ENCODE measurements at regions not wholly inside any gene's neighbourhood (a gene's known extent, or its start where the extent isn't known, plus 50 kb on each side); places are given as distances from the start of the nearest gene placed in this dataset.

DNA sequence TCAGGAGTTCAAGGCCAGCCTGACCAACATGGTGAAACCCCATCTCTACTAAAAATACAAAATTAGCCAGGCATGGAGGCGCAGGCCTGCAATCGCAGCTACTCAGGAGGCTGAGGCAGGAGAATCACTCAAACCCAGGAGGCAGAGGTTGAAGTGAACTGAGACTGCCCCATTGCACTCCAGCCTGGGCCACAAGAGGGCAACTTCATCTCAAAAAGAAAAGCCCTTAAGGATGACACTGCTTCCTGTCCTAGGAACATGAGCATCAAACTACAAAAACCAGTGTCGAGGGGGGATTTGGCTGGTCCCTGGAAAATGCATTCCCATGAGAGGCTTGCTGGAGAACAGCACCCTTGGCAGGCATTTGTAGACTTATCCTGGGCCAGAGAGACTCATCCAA lies 449.5 kb upstream of the PSMD7 start:
- TF ChIP-seq, protein P1, sequence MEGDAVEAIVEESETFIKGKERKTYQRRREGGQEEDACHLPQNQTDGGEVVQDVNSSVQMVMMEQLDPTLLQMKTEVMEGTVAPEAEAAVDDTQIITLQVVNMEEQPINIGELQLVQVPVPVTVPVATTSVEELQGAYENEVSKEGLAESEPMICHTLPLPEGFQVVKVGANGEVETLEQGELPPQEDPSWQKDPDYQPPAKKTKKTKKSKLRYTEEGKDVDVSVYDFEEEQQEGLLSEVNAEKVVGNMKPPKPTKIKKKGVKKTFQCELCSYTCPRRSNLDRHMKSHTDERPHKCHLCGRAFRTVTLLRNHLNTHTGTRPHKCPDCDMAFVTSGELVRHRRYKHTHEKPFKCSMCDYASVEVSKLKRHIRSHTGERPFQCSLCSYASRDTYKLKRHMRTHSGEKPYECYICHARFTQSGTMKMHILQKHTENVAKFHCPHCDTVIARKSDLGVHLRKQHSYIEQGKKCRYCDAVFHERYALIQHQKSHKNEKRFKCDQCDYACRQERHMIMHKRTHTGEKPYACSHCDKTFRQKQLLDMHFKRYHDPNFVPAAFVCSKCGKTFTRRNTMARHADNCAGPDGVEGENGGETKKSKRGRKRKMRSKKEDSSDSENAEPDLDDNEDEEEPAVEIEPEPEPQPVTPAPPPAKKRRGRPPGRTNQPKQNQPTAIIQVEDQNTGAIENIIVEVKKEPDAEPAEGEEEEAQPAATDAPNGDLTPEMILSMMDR (IDR thresholded peaks at IDR 0.05): no peak
- no peak for TF ChIP-seq POLR2A (IDR thresholded peaks at IDR 0.05)

Measured in tibial nerve (tissue), 3 donors.